Neuronal stem cell (in vitro differentiated cells): ENCODE measurements at regions not wholly inside any gene's neighbourhood (a gene's known extent, or its start where the extent isn't known, plus 50 kb on each side); places are given as distances from the start of the nearest gene placed in this dataset.

Source experiments
- DNase-seq: peaks from one replicate; pipeline ENCODE4 v3.0.0-alpha.2; 2013; ENCODE audit warnings: low spot score
- H2AFZ ChIP-seq: one replicate; pipeline ENCODE4 v1.6.1; 2013; ENCODE audit warnings: mild to moderate bottlenecking, low read length, inconsistent platforms
- H2AK5ac ChIP-seq: 2 replicates; pipeline ENCODE4 v1.6.1; 2013; ENCODE audit warnings: low read depth, mild to moderate bottlenecking, inconsistent platforms, low read length, moderate library complexity, mixed read lengths
- H2BK120ac ChIP-seq: 2 replicates; pipeline ENCODE4 v1.6.1; 2013; ENCODE audit warnings: low read depth, mild to moderate bottlenecking, inconsistent platforms, low read length, moderate library complexity, mixed read lengths
- H2BK12ac ChIP-seq: one replicate; pipeline ENCODE4 v1.6.1; 2013; ENCODE audit warnings: low read length, inconsistent platforms
- H2BK15ac ChIP-seq: 2 replicates; pipeline ENCODE4 v1.6.1; 2013; ENCODE audit warnings: mild to moderate bottlenecking, low read length, inconsistent platforms, mixed read lengths
- H2BK5ac ChIP-seq: one replicate; pipeline ENCODE4 v1.6.1; 2013; ENCODE audit warnings: inconsistent platforms, mild to moderate bottlenecking, low read length, moderate library complexity
- H3K14ac ChIP-seq: one replicate; pipeline ENCODE4 v1.6.1; 2013; ENCODE audit warnings: low read length, inconsistent platforms
- H3K18ac ChIP-seq: 2 replicates; pipeline ENCODE4 v1.6.1; 2013; ENCODE audit warnings: low read length, inconsistent platforms
- H3K23ac ChIP-seq: 2 replicates; pipeline ENCODE4 v1.6.1; 2013; ENCODE audit warnings: low read depth, mild to moderate bottlenecking, mixed read lengths, low read length, inconsistent platforms; ENCODE audit not compliant: poor library complexity
- H3K27ac ChIP-seq: replicated peaks from 3 replicates; pipeline ENCODE4 v1.5.1; 2013; ENCODE audit warnings: low read length, inconsistent platforms
- H3K27me3 ChIP-seq, 3 experiments: 2 replicates each; pipeline ENCODE4 v1.6.1; 2013; ENCODE audit warnings: low read length in 3 of 3, mild to moderate bottlenecking in 2 of 3, inconsistent platforms in 1 of 3, low read depth in 1 of 3, mixed read lengths in 1 of 3, moderate library complexity in 1 of 3; ENCODE audit not compliant: control insufficient read depth in 3 of 3, insufficient read depth in 3 of 3
- H3K36me3 ChIP-seq, 2 donors: replicated peaks in 1 of 2; 2 replicates each; pipeline ENCODE4 v1.6.1; 2013; ENCODE audit warnings: low read length in 2 of 2; ENCODE audit not compliant: control insufficient read depth in 2 of 2, insufficient read depth in 2 of 2
- H3K4ac ChIP-seq: 2 replicates; pipeline ENCODE4 v1.6.1; 2013; ENCODE audit warnings: inconsistent platforms, mild to moderate bottlenecking, low read length, moderate library complexity
- H3K4me1 ChIP-seq, 2 donors: 1 replicate in 1 of 2; 2 replicates in 1 of 2; pipeline ENCODE4 v1.6.1; 2013; ENCODE audit warnings: low read length in 2 of 2, low read depth in 1 of 2; ENCODE audit not compliant: control insufficient read depth in 2 of 2, insufficient read depth in 1 of 2
- H3K4me2 ChIP-seq: one replicate; pipeline ENCODE4 v1.6.1; 2013; ENCODE audit warnings: mild to moderate bottlenecking, low read length, inconsistent platforms; ENCODE audit not compliant: insufficient read depth, poor library complexity, severe bottlenecking
- H3K4me3 ChIP-seq, 2 donors: 2 replicates each; pipeline ENCODE4 v1.5.1; 2013; ENCODE audit warnings: low read length in 2 of 2, mild to moderate bottlenecking in 2 of 2, inconsistent platforms in 1 of 2, moderate library complexity in 1 of 2
- H3K79me1 ChIP-seq: one replicate; pipeline ENCODE4 v1.6.1; 2013; ENCODE audit warnings: low read depth, mild to moderate bottlenecking, inconsistent platforms, low read length, moderate library complexity
- H3K9ac ChIP-seq: one replicate; pipeline ENCODE4 v1.6.1; 2013; ENCODE audit warnings: mild to moderate bottlenecking, low read depth, low read length, inconsistent platforms; ENCODE audit not compliant: poor library complexity
- H3K9me3 ChIP-seq, 2 donors: replicated peaks in 1 of 2; 2 replicates each; pipeline versions ENCODE3 to v1.6.1; 2013; ENCODE audit warnings: low read length in 2 of 2, mild to moderate bottlenecking in 2 of 2, inconsistent platforms in 1 of 2, low read depth in 1 of 2, mixed read lengths in 1 of 2, moderate library complexity in 1 of 2; ENCODE audit not compliant: control insufficient read depth in 2 of 2, insufficient read depth in 1 of 2
- H4K8ac ChIP-seq: one replicate; pipeline ENCODE4 v1.6.1; 2013; ENCODE audit warnings: low read depth, mild to moderate bottlenecking, inconsistent platforms, low read length, moderate library complexity
- H4K91ac ChIP-seq: one replicate; pipeline ENCODE4 v1.6.1; 2013; ENCODE audit warnings: low read length, low read depth, mild to moderate bottlenecking, inconsistent platforms; ENCODE audit not compliant: poor library complexity
- WGBS, 2 donors: extraction: QIAGEN DNeasy Blood & Tissue Kit; methylation state at CpG; one replicate each; pipeline ENCODE4 v1.1.7; 2013; ENCODE audit warnings: missing lambda C conversion rate in 2 of 2, mixed read lengths in 1 of 2; ENCODE audit not compliant: insufficient read length in 2 of 2, insufficient replicate concordance in 1 of 2; ENCODE audit errors: extremely low coverage in 2 of 2; 5-methylcytosine and 5-hydroxymethylcytosine counted together

DNA sequence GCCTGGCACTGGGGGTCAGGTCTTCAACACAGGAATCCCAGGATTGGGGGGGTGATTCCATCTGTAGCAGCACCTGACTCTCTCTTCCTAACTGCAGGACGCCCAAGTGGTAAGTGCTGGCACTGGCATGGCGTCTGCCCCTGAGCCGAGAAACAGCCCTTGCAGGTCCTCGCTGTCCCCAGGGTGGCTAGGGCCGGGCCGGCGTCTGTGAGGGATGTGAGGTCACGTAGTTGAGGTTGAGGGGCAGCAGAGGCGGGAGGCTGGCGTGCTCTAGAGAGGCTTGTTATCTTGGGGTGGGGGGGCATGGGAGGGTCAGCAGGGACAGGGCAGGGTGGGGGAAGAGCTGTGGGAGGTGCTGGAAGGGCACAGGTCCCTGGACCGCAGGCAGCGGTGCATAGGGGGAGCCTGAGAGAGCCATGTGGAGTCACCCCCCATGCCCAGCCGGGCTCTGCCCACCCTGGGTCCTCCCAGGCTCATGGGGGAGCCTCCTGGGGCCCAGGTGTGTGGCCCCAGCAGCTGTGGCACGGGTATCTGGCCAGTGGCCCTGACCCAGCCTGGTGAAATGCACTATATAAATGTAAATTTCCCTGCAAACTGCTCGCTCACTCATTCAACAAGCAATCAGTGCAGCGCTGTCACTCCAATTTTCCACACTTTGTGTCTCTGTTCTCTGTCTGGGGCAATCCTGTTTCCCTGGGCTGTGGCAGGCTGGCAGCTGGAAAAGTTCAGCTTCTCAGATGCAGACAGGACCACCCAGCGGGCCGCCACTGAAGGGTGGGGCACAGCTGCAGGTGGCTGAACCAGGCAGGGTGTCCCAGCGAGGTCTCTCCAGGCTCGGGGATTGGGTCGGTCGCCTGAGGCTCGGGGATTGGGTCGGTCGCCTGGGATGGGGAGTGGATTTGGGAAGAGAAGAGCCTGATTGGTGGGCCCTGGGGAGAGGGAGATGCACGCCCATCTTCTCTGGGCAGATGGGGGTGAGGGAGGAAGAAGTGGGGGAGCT is 102.2 kb upstream of the NKX1-1 start:
- Histone ChIP-seq H4K8ac (no peak overlapping the region), H3K9ac (no peak overlapping the region), H3K14ac (peak overlapping the region; percentile 38), H3K27ac (no peak overlapping the region), H3K27me3 (peaks cover 0 to 33% (median 0%) of the 10 kb centered on the region in 3 experiments), H3K4me2 (no peak overlapping the region), H3K4me1 (peaks cover 3 to 11% of the 10 kb centered on the region in 2 donors), H2AFZ (no peak overlapping the region), H2AK5ac (peak overlapping the region; percentile 53), H3K4ac (no peak overlapping the region), H3K4me3 (no peak overlapping the region), H2BK12ac (peak overlapping the region; percentile 84), H3K79me1 (no peaks in the 10 kb centered on the region), H3K18ac (peak overlapping the region; percentile 71), H3K9me3 (no peaks in the 10 kb centered on the region), H2BK120ac (no peak overlapping the region), H3K36me3 (no peaks in the 10 kb centered on the region), H4K91ac (no peak overlapping the region), H2BK5ac (no peak overlapping the region), H3K23ac (peak overlapping the region; percentile 31), H2BK15ac (peak overlapping the region; percentile 75)
- DNase-seq = no peak
- WGBS, 2 donors = no CpG with 5 or more reads among the region's 26 CpGs

DNA sequence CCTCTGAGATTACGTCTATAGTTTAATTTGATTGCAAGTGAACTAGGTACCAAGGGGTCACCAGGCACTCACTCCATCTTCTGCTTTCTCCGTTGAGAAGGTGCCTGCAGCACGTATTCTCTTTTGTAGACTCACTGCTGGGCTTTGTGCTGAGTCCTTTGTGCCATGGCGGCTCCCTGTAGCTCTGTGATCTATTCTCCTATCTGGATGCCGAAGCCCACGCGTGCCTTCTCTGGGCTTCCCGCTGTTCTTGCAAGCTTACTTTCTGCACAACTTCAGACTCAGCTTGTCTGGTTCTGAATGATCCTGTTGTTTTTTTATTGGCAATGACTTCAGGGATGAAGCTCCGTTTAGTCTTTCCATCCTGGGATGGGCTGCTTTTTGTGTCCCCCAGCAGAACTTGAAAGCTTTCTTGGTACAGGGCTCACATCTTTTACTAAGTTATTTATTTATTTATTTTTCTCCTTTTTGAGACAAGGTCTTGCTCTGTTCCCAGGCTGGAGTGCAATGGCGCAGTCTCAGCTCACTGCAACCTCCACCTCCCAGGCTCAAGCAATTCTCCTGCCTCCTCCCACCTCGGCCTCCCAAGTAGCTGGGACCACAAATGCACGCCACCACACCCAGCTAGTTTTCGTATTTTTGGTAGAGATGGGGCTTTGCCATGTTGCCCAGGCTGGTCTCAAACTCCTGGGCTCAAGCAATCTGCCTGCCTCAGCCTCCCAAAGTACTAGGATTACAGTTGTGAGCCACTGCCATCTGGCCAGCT is 100.9 kb upstream of the NKX1-1 start:
- Histone ChIP-seq H4K91ac (no peak overlapping the region), H3K27me3 (peaks cover 0 to 33% (median 0%) of the 10 kb centered on the region in 3 experiments), H3K27ac (no peak overlapping the region), H3K36me3 (no peaks in the 10 kb centered on the region), H3K9me3 (no peaks in the 10 kb centered on the region), H3K23ac (no peak overlapping the region), H3K4me3 (no peak overlapping the region), H3K4ac (no peak overlapping the region), H2BK12ac (no peak overlapping the region), H4K8ac (no peak overlapping the region), H3K4me1 (peaks cover 3 to 11% of the 10 kb centered on the region in 2 donors), H2BK120ac (no peak overlapping the region), H2BK15ac (no peak overlapping the region), H3K4me2 (no peak overlapping the region), H3K79me1 (no peaks in the 10 kb centered on the region), H3K18ac (no peak overlapping the region), H2AK5ac (no peak overlapping the region), H2AFZ (no peak overlapping the region), H2BK5ac (no peak overlapping the region), H3K9ac (no peak overlapping the region), H3K14ac (no peak overlapping the region)
- WGBS, 2 donors = no CpG with 5 or more reads among the region's 13 CpGs
- peak; percentile 18 for DNase-seq

- Histone ChIP-seq H2BK5ac (peak overlapping the region; percentile 87), H3K4me2 (no peak overlapping the region), H4K8ac (no peak overlapping the region), H3K14ac (peak overlapping the region; percentile 75), H3K36me3 (no peaks in the 10 kb centered on the region), H3K18ac (peak overlapping the region; percentile 93), H3K79me1 (no peaks in the 10 kb centered on the region), H3K4me3 (no peak overlapping the region), H3K27me3 (peaks cover 0 to 33% (median 0%) of the 10 kb centered on the region in 3 experiments), H3K9ac (peak overlapping the region; percentile 21), H2AFZ (no peak overlapping the region), H3K23ac (peak overlapping the region; percentile 80), H3K27ac (no peak overlapping the region), H3K9me3 (no peaks in the 10 kb centered on the region), H3K4me1 (peaks cover 3 to 11% of the 10 kb centered on the region in 2 donors), H2AK5ac (peak overlapping the region; percentile 95), H2BK12ac (peak overlapping the region; percentile 84), H3K4ac (no peak overlapping the region), H4K91ac (no peak overlapping the region), H2BK15ac (peak overlapping the region; percentile 75), H2BK120ac (peak overlapping the region; percentile 19)
- no CpG with 5 or more reads among the region's 24 CpGs for WGBS, 2 donors
- no peak for DNase-seq
These were observed 99.5 kb upstream of the NKX1-1 start for GRCh38 chr4:1505511-1506460.
